ENCODE measurements at regions not wholly inside any gene's neighbourhood (a gene's known extent, or its start where the extent isn't known, plus 50 kb on each side); places are given as distances from the start of the nearest gene placed in this dataset.

DNA sequence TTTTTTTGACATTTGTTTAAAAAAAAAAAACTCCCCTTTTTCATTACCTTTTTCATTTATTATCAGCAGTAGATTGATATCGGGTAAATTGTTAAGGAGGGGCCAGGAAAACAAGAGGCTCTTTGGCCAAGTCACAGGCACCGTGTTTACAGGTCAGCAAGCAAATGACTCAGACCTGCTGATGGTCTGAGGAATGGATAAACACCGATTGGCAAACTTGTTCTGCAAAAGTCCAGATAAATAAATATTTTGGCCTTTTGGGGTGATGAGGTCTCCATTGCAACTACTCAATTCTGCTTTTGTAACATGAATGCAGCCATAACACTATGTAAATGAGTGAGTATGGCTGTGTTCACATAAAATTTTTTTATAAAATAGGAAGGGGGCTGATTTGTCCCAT lies 94.0 kb downstream of the RPS29 start:
- Histone ChIP-seq H3K9me2 (ENCODE audit: insufficient read depth) (no peaks in the 10 kb centered on the region), H4K20me1 (ENCODE audit: insufficient read depth) (no peaks in the 10 kb centered on the region), H3K36me3 (ENCODE audit: low read depth) (no peaks in the 10 kb centered on the region), H3K4me3 (no peak overlapping the region), H3F3A (ENCODE audit: insufficient read depth, low read depth) (no peaks in the 10 kb centered on the region), H3K27ac (no peak overlapping the region), H3K79me2 (ENCODE audit: low read depth) (no peaks in the 10 kb centered on the region), H3K4me2 (peak overlapping the region; percentile 30), H3K27me3 (ENCODE audit: insufficient read depth, low read depth) (no peaks in the 10 kb centered on the region), H3K4me1 (replicated peaks; ENCODE audit: insufficient read depth) (peaks cover 17% of the 10 kb centered on the region), H2AFZ (no peak overlapping the region), H3K9me3 (ENCODE audit: insufficient read depth, low read depth) (no peaks in the 10 kb centered on the region)
- intact Hi-C loops (cut with micrococcal nuclease; ENCODE audit: unreplicated experiment) = no loop called here
- TF ChIP-seq EZH2 (IDR thresholded peaks at IDR 0.05; ENCODE audit: low read depth) = no peak
- TF ChIP-seq, protein P1, sequence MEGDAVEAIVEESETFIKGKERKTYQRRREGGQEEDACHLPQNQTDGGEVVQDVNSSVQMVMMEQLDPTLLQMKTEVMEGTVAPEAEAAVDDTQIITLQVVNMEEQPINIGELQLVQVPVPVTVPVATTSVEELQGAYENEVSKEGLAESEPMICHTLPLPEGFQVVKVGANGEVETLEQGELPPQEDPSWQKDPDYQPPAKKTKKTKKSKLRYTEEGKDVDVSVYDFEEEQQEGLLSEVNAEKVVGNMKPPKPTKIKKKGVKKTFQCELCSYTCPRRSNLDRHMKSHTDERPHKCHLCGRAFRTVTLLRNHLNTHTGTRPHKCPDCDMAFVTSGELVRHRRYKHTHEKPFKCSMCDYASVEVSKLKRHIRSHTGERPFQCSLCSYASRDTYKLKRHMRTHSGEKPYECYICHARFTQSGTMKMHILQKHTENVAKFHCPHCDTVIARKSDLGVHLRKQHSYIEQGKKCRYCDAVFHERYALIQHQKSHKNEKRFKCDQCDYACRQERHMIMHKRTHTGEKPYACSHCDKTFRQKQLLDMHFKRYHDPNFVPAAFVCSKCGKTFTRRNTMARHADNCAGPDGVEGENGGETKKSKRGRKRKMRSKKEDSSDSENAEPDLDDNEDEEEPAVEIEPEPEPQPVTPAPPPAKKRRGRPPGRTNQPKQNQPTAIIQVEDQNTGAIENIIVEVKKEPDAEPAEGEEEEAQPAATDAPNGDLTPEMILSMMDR (conservative IDR thresholded peaks at IDR 0.05) = no peak
- POLR2A ChIA-PET (ENCODE audit: unreplicated experiment) = no interaction called here
- no TSS peak for BruUV-seq (replicated peaks)
- DNase-seq = peak in 1 of 2 experiments; percentile 70
- CTCF ChIA-PET = no interaction called here

DNA sequence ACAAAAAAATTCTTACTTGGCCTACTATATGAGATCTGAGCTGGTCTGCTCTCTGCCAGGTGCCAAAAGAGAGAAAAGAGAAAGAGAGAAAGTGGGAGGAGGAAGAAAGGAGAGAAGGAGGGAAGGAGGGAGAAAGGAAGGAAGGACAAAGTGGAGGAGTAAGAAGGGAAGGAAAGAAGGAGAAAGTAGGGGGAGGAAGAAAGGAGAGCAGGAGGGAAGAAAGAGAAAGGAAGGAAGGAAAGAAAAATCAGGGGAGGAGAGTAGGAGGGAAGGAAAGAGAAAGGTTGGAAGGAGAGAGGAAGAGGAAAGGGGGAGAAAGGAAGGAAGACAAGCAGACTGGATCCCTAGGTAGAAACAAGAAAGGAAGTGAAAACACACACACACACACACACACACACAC lies 96.8 kb downstream of the RPS29 start:
- no peaks in the 10 kb centered on the region for H3K27me3 ChIP-seq (ENCODE audit: insufficient read depth, low read depth)
- POLR2A ChIA-PET (ENCODE audit: unreplicated experiment) = no interaction called here
- H3K36me3 ChIP-seq (ENCODE audit: low read depth) = no peaks in the 10 kb centered on the region
- H3K27ac ChIP-seq = no peak overlapping the region
- peaks cover 17% of the 10 kb centered on the region for H3K4me1 ChIP-seq (replicated peaks; ENCODE audit: insufficient read depth)
- no peaks in the 10 kb centered on the region for H3K79me2 ChIP-seq (ENCODE audit: low read depth)
- no peaks in the 10 kb centered on the region for H3F3A ChIP-seq (ENCODE audit: insufficient read depth, low read depth)
- no peak for TF ChIP-seq EZH2 (IDR thresholded peaks at IDR 0.05; ENCODE audit: low read depth)
- TF ChIP-seq, protein P1 (conservative IDR thresholded peaks at IDR 0.05) = no peak
- H4K20me1 ChIP-seq (ENCODE audit: insufficient read depth) = no peaks in the 10 kb centered on the region
- no peak overlapping the region for H3K4me3 ChIP-seq
- DNase-seq = no peak
- no TSS peak for BruUV-seq (replicated peaks)
- H3K9me3 ChIP-seq (ENCODE audit: insufficient read depth, low read depth) = no peaks in the 10 kb centered on the region
- H2AFZ ChIP-seq = peak overlapping the region; percentile 58; the same call in 1 of the 2 replicates
- CTCF ChIA-PET = no interaction called here
- H3K4me2 ChIP-seq = no peak overlapping the region
- intact Hi-C loops (cut with micrococcal nuclease; ENCODE audit: unreplicated experiment) = no loop called here
- H3K9me2 ChIP-seq (ENCODE audit: insufficient read depth) = no peaks in the 10 kb centered on the region

DNA sequence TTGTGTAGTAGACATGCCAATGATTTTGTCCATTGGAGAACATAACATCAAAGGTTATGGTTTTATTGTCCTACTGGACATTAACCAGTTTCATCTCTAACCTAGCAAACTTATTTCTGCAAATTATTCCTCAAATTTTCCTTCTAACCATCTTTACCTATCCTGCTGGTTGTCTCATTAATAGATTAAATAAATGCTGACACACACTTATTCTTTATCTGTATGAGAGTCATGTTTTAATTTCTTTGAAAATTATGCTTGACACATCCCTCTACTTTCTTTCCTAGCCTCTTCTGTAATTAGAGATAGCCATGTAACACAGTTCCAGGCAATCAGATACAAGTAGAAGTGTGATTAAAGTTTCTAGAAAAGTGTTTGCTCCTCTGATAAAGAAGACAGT lies 98.9 kb downstream of the RPS29 start:
- no peak overlapping the region for H3K4me2 ChIP-seq
- H2AFZ ChIP-seq = no peak overlapping the region
- ChIA-PET POLR2A (ENCODE audit: unreplicated experiment) (no interaction called here), CTCF (no interaction called here)
- no peak for DNase-seq
- H3K9me3 ChIP-seq (ENCODE audit: insufficient read depth, low read depth) = no peaks in the 10 kb centered on the region
- H3K79me2 ChIP-seq (ENCODE audit: low read depth) = no peaks in the 10 kb centered on the region
- H3K9me2 ChIP-seq (ENCODE audit: insufficient read depth) = no peaks in the 10 kb centered on the region
- H3K4me1 ChIP-seq (replicated peaks; ENCODE audit: insufficient read depth) = peaks cover 9% of the 10 kb centered on the region
- BruUV-seq (replicated peaks) = no TSS peak
- no peaks in the 10 kb centered on the region for H4K20me1 ChIP-seq (ENCODE audit: insufficient read depth)
- intact Hi-C loops (cut with micrococcal nuclease; ENCODE audit: unreplicated experiment) = no loop called here
- no peaks in the 10 kb centered on the region for H3K27me3 ChIP-seq (ENCODE audit: insufficient read depth, low read depth)
- no peaks in the 10 kb centered on the region for H3F3A ChIP-seq (ENCODE audit: insufficient read depth, low read depth)
- H3K36me3 ChIP-seq (ENCODE audit: low read depth) = no peaks in the 10 kb centered on the region
- H3K27ac ChIP-seq = no peak overlapping the region
- TF ChIP-seq, protein P1 (conservative IDR thresholded peaks at IDR 0.05) = no peak
- no peak for TF ChIP-seq EZH2 (IDR thresholded peaks at IDR 0.05; ENCODE audit: low read depth)
- no peak overlapping the region for H3K4me3 ChIP-seq

Measured in PC-9 (cell line).